Stimulated activated naive B cell treated with anti-CD40 and anti-IgM and Interleukin-4, amounts not matched to agents 10 μg/mL and 1 μg/mL and 100 μg/mL, for 72 hours (primary cell): ENCODE measurements at regions not wholly inside any gene's neighbourhood (a gene's known extent, or its start where the extent isn't known, plus 50 kb on each side); places are given as distances from the start of the nearest gene placed in this dataset.

Source experiments
- ATAC-seq, 2 donors: fragments of 150-1000 bp; cut with Tn5 transposase; replicated peaks; 2 replicates each; pipeline ENCODE4 v1.10.0; 2021; ENCODE audit warnings: moderate library complexity in 1 of 2
- DNase-seq: peaks from one replicate; pipeline ENCODE4 v3.0.0; 2021
- H3K27ac Mint-ChIP-seq: one replicate; pipeline ENCODE4 v1.8.0; 2022; ENCODE audit warnings: mild to moderate bottlenecking, mixed read lengths
- H3K27me3 Mint-ChIP-seq, 2 donors: one replicate each; pipeline ENCODE4 v1.8.0; 2022; ENCODE audit warnings: mixed read lengths in 2 of 2
- H3K36me3 Mint-ChIP-seq, 2 donors: one replicate each; pipeline ENCODE4 v1.8.0; 2022; ENCODE audit warnings: mixed read lengths in 2 of 2, mild to moderate bottlenecking in 1 of 2
- H3K4me1 Mint-ChIP-seq, 2 donors: one replicate each; pipeline ENCODE4 v1.8.0; 2022; ENCODE audit warnings: mixed read lengths in 2 of 2, mild to moderate bottlenecking in 1 of 2
- H3K4me3 Mint-ChIP-seq, 2 donors: one replicate each; pipeline ENCODE4 v1.8.0; 2022; ENCODE audit warnings: mild to moderate bottlenecking in 2 of 2, mixed read lengths in 2 of 2, moderate library complexity in 1 of 2
- H3K9me3 Mint-ChIP-seq, 2 donors: one replicate each; pipeline ENCODE4 v1.8.0; 2022; ENCODE audit warnings: mixed read lengths in 2 of 2, mild to moderate bottlenecking in 1 of 2

DNA sequence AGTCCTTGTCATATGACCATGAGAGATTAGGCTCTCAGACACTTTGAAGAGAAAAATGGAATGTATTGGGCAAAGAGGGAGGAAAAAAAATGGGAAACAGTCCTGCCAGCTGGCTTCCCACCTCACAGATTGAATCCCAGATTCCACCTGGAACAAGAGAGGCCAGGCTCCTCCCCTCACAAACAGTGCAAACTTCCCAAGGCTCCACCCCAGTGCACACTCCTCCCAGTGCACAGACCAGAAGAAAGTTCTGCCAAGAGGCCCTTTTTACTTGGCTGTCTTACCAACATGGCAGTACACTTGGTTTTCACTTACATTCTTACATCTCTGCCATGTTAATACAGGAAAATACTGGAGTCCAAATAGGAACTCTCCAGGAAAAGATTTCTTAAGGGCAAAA lies 202.3 kb downstream of the AHR start:
- Mint-ChIP-seq H3K4me1 (no peaks in the 10 kb centered on the region), H3K36me3 (no peaks in the 10 kb centered on the region), H3K4me3 (no peak overlapping the region), H3K9me3 (no peaks in the 10 kb centered on the region), H3K27ac (no peak overlapping the region), H3K27me3 (peaks cover 0 to 4% of the 10 kb centered on the region in 2 donors)
- no peak for ATAC-seq
- DNase-seq = no peak

DNA sequence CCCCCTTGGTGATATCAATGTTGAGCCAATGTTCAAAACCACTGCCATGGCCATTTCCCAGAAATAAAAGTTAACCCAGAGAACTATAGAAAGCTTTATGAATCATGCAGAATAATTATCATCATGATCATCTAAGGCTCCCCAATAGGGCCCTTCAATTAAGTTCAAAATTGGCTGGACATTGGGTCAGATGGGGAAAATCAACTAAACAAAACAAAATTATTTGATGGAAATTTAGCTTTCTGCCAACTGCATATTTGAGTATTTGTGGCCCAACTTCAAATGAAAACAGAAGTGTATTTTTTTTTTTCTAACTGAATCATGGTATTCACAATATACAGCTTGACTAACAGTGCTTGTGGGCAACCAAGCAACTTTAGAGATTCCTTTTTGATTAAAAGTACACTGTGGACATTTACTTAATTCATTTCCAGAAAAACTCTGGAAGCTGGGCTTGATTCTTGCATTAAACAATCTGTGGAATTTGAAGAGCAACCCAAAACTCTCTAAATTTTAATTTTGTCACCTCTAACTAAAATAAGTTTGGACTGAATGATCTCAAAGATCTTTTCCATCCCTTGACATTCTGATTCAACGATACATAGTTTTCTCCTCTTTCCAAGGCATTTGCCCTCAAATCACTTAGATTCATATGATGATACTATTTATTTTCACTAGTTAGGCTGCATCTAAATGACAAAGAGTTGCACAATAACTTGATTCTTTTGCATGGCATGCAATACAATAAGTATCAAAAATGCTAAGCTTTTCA lies 203.2 kb downstream of the AHR start:
- DNase-seq = no peak
- H3K9me3 Mint-ChIP-seq = no peaks in the 10 kb centered on the region
- ATAC-seq = no peak

DNA sequence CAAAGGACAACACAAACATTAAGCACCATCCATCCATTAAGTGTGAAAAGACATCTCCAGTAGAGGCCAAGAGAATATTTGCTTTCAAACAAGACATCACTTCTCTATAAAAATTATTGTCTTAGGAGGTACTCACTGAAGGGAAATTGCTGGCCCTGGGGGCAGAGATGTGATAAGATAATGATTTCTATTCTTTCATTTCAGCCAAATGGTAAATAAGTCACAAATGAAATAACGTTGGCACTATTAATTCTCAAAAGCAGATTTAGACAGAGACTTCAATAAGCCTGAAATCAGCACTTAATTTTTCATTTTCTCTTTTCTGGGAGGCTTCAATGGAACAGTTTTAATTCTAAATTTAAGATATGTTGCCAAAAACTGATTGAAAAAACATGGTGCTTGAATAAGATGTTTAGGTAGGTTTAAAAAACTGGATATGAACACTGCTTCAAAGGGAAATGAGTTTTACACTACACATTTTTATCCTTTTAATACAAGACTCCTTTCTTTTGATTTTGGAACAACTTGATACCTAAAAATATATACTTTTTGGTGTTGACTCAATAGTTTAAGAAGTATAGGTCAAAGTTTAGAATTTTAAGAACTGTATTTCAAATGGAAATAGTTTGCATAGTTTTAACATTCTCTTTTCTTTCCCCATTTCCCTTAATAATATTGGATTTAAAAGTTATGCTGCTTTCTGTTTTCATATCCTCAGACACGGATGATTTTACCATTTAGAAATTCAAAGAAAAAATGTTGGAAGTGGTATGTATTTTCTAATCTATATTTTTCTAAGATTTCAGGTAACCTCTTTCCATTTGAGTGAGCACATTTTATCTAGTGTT lies 204.0 kb downstream of the AHR start:
- Mint-ChIP-seq H3K27me3 (peaks cover 0 to 4% of the 10 kb centered on the region in 2 donors), H3K4me3 (no peak overlapping the region), H3K4me1 (no peaks in the 10 kb centered on the region), H3K36me3 (no peaks in the 10 kb centered on the region), H3K27ac (no peak overlapping the region), H3K9me3 (no peaks in the 10 kb centered on the region)
- ATAC-seq (no peak), DNase-seq (no peak)

More for the DNA sequence above, 203.2 kb downstream of the AHR start:
- Mint-ChIP-seq H3K4me3 (no peak overlapping the region), H3K27me3 (peaks cover 0 to 4% of the 10 kb centered on the region in 2 donors), H3K27ac (no peak overlapping the region), H3K4me1 (no peaks in the 10 kb centered on the region), H3K36me3 (no peaks in the 10 kb centered on the region)

DNA sequence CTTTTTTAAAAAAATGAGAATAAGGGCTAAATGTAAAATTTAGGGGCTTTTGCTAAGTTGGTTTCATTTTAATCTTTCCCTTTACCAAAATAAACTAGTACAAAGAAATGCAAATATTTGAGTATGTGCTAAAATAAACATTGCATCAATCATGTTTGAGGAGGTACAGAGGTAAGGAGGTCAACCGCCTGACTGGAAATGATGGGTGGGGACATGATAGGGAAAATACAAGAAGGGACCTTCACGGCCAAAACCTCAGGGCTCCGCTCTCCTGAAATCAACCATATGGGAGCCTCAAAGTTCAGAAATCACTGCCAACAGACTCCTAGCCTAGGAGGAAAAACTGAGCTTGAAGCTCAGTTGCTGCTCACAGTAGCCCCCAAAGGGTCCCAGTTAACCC lies 207.6 kb downstream of the AHR start:
- DNase-seq (no peak), ATAC-seq (no peak)
- no peaks in the 10 kb centered on the region for H3K9me3 Mint-ChIP-seq
- no peaks in the 10 kb centered on the region for H3K27me3 Mint-ChIP-seq
- no peak overlapping the region for H3K4me3 Mint-ChIP-seq
- no peaks in the 10 kb centered on the region for H3K36me3 Mint-ChIP-seq
- no peak overlapping the region for H3K27ac Mint-ChIP-seq
- no peaks in the 10 kb centered on the region for H3K4me1 Mint-ChIP-seq

DNA sequence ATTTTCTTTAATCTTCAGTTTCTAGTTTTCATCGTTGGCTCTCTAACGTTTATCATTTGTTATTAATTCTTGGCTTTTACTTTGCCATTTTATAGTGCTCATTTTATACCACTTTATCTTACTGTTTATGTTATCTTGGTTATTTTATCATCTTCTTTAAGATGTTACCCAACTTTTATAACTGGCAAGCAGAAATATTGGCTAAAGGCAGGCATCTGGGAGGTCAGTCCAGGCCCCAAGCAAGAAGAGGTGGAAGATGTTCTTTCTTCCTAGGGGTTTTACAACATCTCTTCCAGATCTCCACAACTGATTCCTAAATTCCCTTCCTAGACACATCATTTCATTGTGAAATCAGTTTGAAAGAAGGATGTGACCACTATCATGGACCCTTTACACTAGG lies 208.1 kb downstream of the AHR start:
- Mint-ChIP-seq H3K4me3 (no peak overlapping the region), H3K36me3 (no peaks in the 10 kb centered on the region), H3K4me1 (no peaks in the 10 kb centered on the region), H3K27ac (no peak overlapping the region), H3K27me3 (no peaks in the 10 kb centered on the region), H3K9me3 (no peaks in the 10 kb centered on the region)
- ATAC-seq (no peak), DNase-seq (no peak)

DNA sequence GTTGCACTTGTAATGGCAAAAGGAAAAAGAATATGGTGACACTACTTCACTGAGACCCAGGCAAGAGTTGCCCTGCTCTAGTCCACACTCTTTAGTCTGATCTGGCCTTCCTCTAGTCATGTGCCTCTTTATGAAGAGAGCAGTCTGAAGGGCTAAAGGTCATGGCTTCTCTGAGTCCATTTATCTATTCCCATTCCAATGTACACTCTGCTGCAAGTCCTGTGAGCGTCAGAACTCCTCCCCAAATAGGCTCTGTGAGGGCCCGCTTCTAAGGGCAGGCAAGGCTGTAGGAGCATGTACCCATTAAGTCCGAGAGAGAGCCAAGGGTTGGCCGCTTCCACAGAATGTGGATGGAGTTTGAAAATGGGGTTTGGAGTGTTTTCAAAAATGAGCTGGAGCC lies 209.3 kb downstream of the AHR start:
- ATAC-seq (no peak), DNase-seq (no peak)
- Mint-ChIP-seq H3K27me3 (no peaks in the 10 kb centered on the region), H3K9me3 (no peaks in the 10 kb centered on the region), H3K36me3 (no peaks in the 10 kb centered on the region), H3K27ac (no peak overlapping the region), H3K4me1 (no peaks in the 10 kb centered on the region), H3K4me3 (no peak overlapping the region)

DNA sequence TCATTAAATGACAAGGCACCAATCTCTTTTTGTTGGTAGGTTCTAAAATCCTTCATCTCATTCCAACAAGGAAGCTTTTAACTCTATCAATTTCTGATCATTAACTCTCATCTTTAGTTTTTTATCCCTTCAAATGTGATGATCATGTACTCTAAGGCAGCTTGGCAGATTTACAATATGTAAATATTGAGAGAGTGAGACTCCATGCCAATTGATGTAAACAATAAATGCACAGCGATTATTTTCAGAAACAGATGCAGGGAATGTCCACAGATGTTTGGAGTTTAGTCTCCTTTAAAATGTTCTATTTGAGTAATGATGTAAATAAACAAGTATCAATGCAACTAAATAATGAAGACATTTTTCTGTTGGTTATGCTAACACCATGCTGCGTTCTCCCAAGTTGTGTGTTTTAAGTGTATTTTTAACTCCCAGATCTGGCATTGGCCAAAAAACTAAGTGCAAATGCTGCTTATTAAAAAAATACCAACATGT lies 213.8 kb downstream of the AHR start:
- Mint-ChIP-seq H3K27me3 (no peaks in the 10 kb centered on the region), H3K9me3 (no peaks in the 10 kb centered on the region), H3K27ac (no peak overlapping the region), H3K4me3 (no peak overlapping the region), H3K36me3 (no peaks in the 10 kb centered on the region), H3K4me1 (no peaks in the 10 kb centered on the region)
- no peak for DNase-seq
- ATAC-seq = no peak

DNA sequence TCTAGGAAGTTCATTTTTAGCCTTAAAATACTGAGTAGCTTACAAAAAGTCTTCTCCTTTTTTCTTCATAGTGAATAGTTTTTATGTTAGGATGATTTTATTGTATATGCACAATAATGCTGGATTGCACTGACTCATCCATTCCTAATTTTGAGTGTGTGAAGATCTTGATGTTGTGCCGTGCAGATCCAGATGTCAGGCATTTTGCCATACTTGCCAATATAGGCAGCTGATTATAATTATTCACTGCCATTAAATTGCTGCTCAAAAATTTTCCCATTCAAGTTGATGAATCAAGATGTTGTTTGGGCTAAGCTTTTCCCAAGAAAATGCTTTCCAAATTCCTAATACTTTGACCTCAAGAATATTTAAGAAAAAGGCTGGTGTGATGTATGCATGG lies 218.3 kb downstream of the AHR start:
- Mint-ChIP-seq H3K4me1 (no peaks in the 10 kb centered on the region), H3K4me3 (no peak overlapping the region), H3K27me3 (no peaks in the 10 kb centered on the region), H3K9me3 (no peaks in the 10 kb centered on the region), H3K36me3 (no peaks in the 10 kb centered on the region), H3K27ac (no peak overlapping the region)
- no peak for ATAC-seq
- no peak for DNase-seq

DNA sequence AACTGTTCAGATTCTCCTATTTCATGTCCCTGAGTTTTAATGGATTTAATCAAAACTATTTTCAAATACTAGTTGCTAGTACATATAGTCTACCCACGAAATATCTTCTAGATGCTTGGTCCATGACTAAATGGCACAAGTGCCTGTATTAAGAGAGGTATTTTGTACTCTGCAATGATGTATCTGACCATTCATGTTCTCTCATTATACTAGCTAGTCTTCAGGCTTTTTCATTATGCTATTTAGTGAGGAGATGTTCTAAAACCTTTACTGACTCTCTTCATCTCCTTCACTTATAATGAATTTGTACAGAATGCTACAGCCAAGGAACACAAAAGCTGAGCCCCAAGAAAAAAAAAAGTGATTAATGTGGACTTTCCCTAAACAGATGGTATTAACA lies 222.5 kb downstream of the AHR start:
- no peak overlapping the region for H3K4me3 Mint-ChIP-seq
- DNase-seq (no peak), ATAC-seq (no peak)
- no peaks in the 10 kb centered on the region for H3K27me3 Mint-ChIP-seq
- no peaks in the 10 kb centered on the region for H3K4me1 Mint-ChIP-seq
- no peaks in the 10 kb centered on the region for H3K36me3 Mint-ChIP-seq
- H3K27ac Mint-ChIP-seq = no peak overlapping the region
- H3K9me3 Mint-ChIP-seq = no peaks in the 10 kb centered on the region

DNA sequence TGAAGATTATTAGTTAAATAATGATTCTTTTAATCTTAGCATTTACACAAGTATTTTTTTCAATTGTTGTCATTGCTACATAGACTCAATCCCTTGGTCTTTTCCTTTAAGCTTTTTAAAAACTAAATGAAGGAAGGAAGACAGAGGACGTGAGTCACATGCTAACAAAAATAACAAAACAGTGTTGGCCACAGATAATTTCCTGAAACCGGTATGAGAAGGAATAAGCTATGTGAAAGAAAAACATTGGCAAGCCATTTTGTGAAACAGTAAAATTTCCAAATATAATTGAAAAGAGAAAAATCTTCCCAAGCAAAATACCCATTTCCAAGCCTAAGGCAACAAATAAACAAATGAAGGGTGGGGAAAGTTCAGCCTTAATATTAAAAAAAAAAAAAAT lies 223.0 kb downstream of the AHR start:
- Mint-ChIP-seq H3K9me3 (no peaks in the 10 kb centered on the region), H3K4me3 (no peak overlapping the region), H3K27ac (no peak overlapping the region), H3K27me3 (no peaks in the 10 kb centered on the region), H3K4me1 (no peaks in the 10 kb centered on the region), H3K36me3 (no peaks in the 10 kb centered on the region)
- DNase-seq (no peak), ATAC-seq (no peak)

DNA sequence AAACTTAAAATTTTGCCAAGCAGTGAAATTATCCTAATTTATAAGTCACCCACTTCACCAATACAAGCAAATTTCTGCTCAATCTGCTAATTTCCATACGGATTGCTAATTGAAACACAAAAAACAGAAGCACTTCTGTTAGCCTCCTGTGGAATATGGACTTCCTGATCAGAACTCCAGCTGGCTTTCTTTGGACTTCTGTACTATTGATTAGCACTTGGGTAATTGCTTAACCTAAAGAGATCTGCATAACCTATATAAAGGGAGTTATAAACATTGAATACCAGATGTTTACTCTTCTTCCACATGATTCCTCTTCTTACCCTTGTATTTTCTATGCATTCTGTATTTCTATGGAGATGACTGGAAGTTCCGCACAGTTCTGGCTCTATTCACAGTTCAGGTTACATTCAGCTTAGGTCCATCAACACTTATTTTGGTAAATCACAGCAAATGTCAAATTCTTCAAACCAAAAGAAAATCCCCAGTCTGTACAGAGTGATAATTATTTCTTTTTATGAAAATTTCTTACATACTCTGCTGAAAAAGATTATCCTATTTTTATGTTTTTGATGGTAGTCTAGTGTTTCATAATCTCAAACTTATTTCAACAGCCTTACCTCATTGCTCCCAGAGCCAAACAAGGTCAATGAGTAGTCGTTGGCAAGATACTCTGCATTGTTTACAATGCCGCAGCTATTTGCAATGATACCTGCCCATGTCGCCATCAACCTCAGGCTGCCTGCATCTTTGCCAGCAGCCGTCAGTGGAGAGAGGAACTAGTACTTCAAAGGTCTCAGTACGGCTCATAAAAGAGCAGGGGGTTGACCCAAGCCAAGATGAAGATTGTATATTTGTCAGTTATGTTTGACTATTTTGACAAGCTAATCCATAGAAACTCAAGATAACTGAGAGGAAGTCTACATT lies 225.6 kb downstream of the AHR start:
- ATAC-seq (no peak), DNase-seq (no peak)
- H3K36me3 Mint-ChIP-seq = no peaks in the 10 kb centered on the region
- no peak overlapping the region for H3K4me3 Mint-ChIP-seq
- H3K27me3 Mint-ChIP-seq = no peaks in the 10 kb centered on the region
- no peaks in the 10 kb centered on the region for H3K9me3 Mint-ChIP-seq
- H3K27ac Mint-ChIP-seq = no peak overlapping the region
- H3K4me1 Mint-ChIP-seq = no peaks in the 10 kb centered on the region

DNA sequence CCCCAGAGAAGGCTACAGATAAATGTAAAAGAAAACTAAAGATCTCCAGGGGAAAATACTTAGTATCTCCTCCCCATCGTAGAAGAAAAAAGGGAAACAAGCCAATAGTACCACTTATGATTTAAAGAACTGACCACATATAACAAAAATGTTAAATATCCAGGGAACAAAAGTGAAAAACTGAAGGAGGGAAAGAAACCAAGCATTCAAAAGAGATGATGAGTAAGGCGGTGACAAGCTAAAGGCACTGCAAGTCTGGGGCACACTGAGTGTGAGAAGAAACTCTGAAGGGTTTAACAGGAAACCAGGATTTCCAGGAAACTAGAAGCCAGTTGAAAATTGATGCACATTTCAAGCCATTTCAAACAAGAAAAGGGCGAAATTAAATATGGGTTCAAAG lies 226.3 kb downstream of the AHR start:
- ATAC-seq (no peak), DNase-seq (no peak)
- H3K9me3 Mint-ChIP-seq = no peaks in the 10 kb centered on the region
- H3K36me3 Mint-ChIP-seq = no peaks in the 10 kb centered on the region
- H3K27me3 Mint-ChIP-seq = no peaks in the 10 kb centered on the region
- no peaks in the 10 kb centered on the region for H3K4me1 Mint-ChIP-seq
- no peak overlapping the region for H3K4me3 Mint-ChIP-seq
- no peak overlapping the region for H3K27ac Mint-ChIP-seq

DNA sequence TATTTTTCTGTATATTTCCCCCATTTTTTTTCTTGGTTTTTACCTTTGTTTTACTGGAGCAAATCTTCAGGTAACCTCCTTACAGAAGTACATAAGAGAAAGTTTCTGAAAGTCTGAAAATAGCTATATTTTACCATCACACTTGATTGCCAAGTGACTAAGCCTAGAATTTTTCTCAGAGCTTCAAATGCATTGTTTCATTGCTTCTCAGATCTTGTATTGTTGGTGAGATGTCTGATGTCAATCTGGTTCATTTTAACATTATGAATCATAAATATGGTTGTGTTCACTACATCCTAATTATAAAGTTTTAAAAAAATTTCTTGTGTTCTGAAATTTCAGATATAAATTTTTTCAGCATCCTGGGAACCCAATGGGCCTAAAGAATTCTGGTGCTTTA lies 228.2 kb downstream of the AHR start:
- ATAC-seq (no peak), DNase-seq (no peak)
- no peaks in the 10 kb centered on the region for H3K27me3 Mint-ChIP-seq
- no peaks in the 10 kb centered on the region for H3K9me3 Mint-ChIP-seq
- H3K4me1 Mint-ChIP-seq = peaks cover 0 to 2% of the 10 kb centered on the region in 2 donors
- no peak overlapping the region for H3K4me3 Mint-ChIP-seq
- no peak overlapping the region for H3K27ac Mint-ChIP-seq
- H3K36me3 Mint-ChIP-seq = no peaks in the 10 kb centered on the region

DNA sequence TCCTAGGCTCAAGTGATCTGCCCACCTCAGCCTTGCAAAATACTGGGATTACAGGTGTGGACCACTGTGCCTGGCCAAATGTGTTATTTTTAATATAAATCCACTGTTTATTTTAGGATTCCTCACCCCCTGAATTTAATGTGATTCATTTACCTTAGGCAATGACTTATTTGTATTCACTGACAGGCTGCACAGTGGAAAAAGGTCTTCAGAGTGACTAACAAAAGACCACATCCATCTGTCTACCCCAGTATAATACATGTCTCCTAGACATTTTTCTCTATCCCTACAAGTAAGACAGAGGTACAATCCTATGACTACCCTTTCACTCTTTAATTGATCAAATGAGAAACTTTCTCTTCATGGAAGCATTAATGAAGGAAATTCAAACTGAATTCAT lies 230.2 kb downstream of the AHR start:
- Mint-ChIP-seq H3K27ac (no peak overlapping the region), H3K9me3 (no peaks in the 10 kb centered on the region), H3K36me3 (no peaks in the 10 kb centered on the region), H3K4me1 (peaks cover 3 to 8% of the 10 kb centered on the region in 2 donors), H3K4me3 (no peak overlapping the region), H3K27me3 (no peaks in the 10 kb centered on the region)
- ATAC-seq = no peak
- DNase-seq = no peak
